ENCODE measurements at regions not wholly inside any gene's neighbourhood (a gene's known extent, or its start where the extent isn't known, plus 50 kb on each side); places are given as distances from the start of the nearest gene placed in this dataset.

DNA sequence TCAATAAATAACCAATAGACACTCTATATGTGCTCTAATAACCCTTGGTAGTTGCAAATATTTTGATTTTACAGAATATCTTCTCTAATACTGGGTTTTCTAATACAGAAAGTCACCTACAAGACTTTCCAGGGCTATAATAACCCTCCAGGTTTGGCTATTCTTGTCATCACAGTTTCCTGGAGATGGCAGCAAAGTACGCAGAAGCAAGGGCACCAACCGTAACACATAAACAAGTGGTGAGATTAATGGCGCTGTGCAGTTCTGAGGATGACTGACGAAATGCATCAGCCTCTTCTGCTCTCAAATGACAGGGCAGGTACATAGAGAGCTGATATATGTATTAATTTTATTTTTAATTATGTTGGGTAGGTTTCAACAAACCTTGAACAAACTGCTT is 122.4 kb downstream of the C4orf33 start:
- TF ChIP-seq, protein P1, sequence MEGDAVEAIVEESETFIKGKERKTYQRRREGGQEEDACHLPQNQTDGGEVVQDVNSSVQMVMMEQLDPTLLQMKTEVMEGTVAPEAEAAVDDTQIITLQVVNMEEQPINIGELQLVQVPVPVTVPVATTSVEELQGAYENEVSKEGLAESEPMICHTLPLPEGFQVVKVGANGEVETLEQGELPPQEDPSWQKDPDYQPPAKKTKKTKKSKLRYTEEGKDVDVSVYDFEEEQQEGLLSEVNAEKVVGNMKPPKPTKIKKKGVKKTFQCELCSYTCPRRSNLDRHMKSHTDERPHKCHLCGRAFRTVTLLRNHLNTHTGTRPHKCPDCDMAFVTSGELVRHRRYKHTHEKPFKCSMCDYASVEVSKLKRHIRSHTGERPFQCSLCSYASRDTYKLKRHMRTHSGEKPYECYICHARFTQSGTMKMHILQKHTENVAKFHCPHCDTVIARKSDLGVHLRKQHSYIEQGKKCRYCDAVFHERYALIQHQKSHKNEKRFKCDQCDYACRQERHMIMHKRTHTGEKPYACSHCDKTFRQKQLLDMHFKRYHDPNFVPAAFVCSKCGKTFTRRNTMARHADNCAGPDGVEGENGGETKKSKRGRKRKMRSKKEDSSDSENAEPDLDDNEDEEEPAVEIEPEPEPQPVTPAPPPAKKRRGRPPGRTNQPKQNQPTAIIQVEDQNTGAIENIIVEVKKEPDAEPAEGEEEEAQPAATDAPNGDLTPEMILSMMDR (conservative IDR thresholded peaks at IDR 0.05; ENCODE audit: low read depth, low read length): no peak
- H3K27me3 ChIP-seq (ENCODE audit: insufficient read depth, low read depth): no peaks in the 10 kb centered on the region
- no peak overlapping the region for H3K27ac ChIP-seq
- H3K4me1 ChIP-seq (ENCODE audit: low read depth, poor library complexity, severe bottlenecking): no peaks in the 10 kb centered on the region
- H3K4me3 ChIP-seq (IDR thresholded peaks at IDR 0.05; ENCODE audit: insufficient read depth, low read depth, low read length): no peak overlapping the region
- H4K20me1 ChIP-seq (ENCODE audit: insufficient read depth): no peaks in the 10 kb centered on the region
- no peak overlapping the region for H3K4me2 ChIP-seq
- no peak overlapping the region for H3K9ac ChIP-seq
- H2AFZ ChIP-seq (ENCODE audit: low read depth): no peak overlapping the region
- H3K79me2 ChIP-seq (ENCODE audit: insufficient read depth, low read depth): no peaks in the 10 kb centered on the region
- no peaks in the 10 kb centered on the region for H3K36me3 ChIP-seq (ENCODE audit: insufficient read depth)

DNA sequence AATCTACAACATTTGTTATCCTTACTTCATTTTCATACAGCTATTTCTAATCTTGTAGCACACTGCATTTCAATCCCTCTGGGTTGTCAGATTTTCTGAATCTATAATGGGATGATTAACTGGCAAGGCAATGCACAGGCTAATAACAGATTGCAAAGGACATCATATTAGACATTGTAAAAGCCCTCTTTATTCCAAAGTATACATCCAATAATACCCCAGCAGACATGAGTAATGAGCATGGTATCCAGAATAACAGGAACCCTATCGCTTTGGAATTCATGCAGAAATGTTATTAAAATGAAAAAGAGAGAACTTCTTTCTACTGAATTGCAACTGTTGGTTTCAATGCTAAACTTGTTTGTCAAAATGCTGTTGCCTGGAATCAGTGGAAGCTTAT is 122.9 kb downstream of the C4orf33 start:
- Histone ChIP-seq H2AFZ (ENCODE audit: low read depth) (no peak overlapping the region), H3K27me3 (ENCODE audit: insufficient read depth, low read depth) (no peaks in the 10 kb centered on the region), H4K20me1 (ENCODE audit: insufficient read depth) (no peaks in the 10 kb centered on the region), H3K27ac (no peak overlapping the region), H3K4me2 (no peak overlapping the region), H3K9ac (no peak overlapping the region), H3K4me1 (ENCODE audit: low read depth, poor library complexity, severe bottlenecking) (no peaks in the 10 kb centered on the region), H3K36me3 (ENCODE audit: insufficient read depth) (no peaks in the 10 kb centered on the region), H3K4me3 (IDR thresholded peaks at IDR 0.05; ENCODE audit: insufficient read depth, low read depth, low read length) (no peak overlapping the region), H3K79me2 (ENCODE audit: insufficient read depth, low read depth) (no peaks in the 10 kb centered on the region)
- TF ChIP-seq, protein P1 (conservative IDR thresholded peaks at IDR 0.05; ENCODE audit: low read depth, low read length): no peak

GRCh38 chr4:129220254-129220653 is 124.3 kb downstream of the C4orf33 start:
- H3K4me2 ChIP-seq: no peak overlapping the region
- TF ChIP-seq, protein P1 (conservative IDR thresholded peaks at IDR 0.05; ENCODE audit: low read depth, low read length): no peak
- no peak overlapping the region for H3K9ac ChIP-seq
- no peak overlapping the region for H3K4me3 ChIP-seq (IDR thresholded peaks at IDR 0.05; ENCODE audit: insufficient read depth, low read depth, low read length)
- no peaks in the 10 kb centered on the region for H3K4me1 ChIP-seq (ENCODE audit: low read depth, poor library complexity, severe bottlenecking)
- no peak overlapping the region for H3K27ac ChIP-seq
- no peaks in the 10 kb centered on the region for H4K20me1 ChIP-seq (ENCODE audit: insufficient read depth)
- H3K36me3 ChIP-seq (ENCODE audit: insufficient read depth): no peaks in the 10 kb centered on the region
- no peak overlapping the region for H2AFZ ChIP-seq (ENCODE audit: low read depth)
- no peaks in the 10 kb centered on the region for H3K79me2 ChIP-seq (ENCODE audit: insufficient read depth, low read depth)
- no peaks in the 10 kb centered on the region for H3K27me3 ChIP-seq (ENCODE audit: insufficient read depth, low read depth)

GRCh38 chr4:129223945-129224344 is 128.0 kb downstream of the C4orf33 start:
- H3K4me1 ChIP-seq (ENCODE audit: low read depth, poor library complexity, severe bottlenecking): no peaks in the 10 kb centered on the region
- H3K4me3 ChIP-seq (IDR thresholded peaks at IDR 0.05; ENCODE audit: insufficient read depth, low read depth, low read length): no peak overlapping the region
- H3K27me3 ChIP-seq (ENCODE audit: insufficient read depth, low read depth): no peaks in the 10 kb centered on the region
- no peak overlapping the region for H3K4me2 ChIP-seq
- H3K79me2 ChIP-seq (ENCODE audit: insufficient read depth, low read depth): no peaks in the 10 kb centered on the region
- no peak overlapping the region for H3K9ac ChIP-seq
- H3K36me3 ChIP-seq (ENCODE audit: insufficient read depth): no peaks in the 10 kb centered on the region
- no peaks in the 10 kb centered on the region for H4K20me1 ChIP-seq (ENCODE audit: insufficient read depth)
- no peak overlapping the region for H3K27ac ChIP-seq
- TF ChIP-seq, protein P1 (conservative IDR thresholded peaks at IDR 0.05; ENCODE audit: low read depth, low read length): no peak
- no peak overlapping the region for H2AFZ ChIP-seq (ENCODE audit: low read depth)

Measured in KMS-11 (cell line).